ENCODE measurements at regions not wholly inside any gene's neighbourhood (a gene's known extent, or its start where the extent isn't known, plus 50 kb on each side); places are given as distances from the start of the nearest gene placed in this dataset.

- Histone ChIP-seq H3K4me1 (ENCODE audit: low read depth) (no peaks in the 10 kb centered on the region), H3K27ac (no peak overlapping the region), H3K4me3 (no peak overlapping the region), H3K36me3 (no peaks in the 10 kb centered on the region), H3K27me3 (no peaks in the 10 kb centered on the region), H3K9me3 (ENCODE audit: low read depth) (no peaks in the 10 kb centered on the region)
- no peak for TF ChIP-seq CTCF (IDR thresholded peaks at IDR 0.05; ENCODE audit: low read depth, low read length)
- DNase-seq (ENCODE audit: low read depth in 1 of 2, low spot score in 1 of 2): no peak
Observed at GRCh38 chr4:167775375-167775774, 317.0 kb upstream of the ANXA10 start.

- Histone ChIP-seq H3K27me3 (no peaks in the 10 kb centered on the region), H3K4me1 (ENCODE audit: low read depth) (peaks cover 4% of the 10 kb centered on the region), H3K36me3 (no peaks in the 10 kb centered on the region), H3K27ac (no peak overlapping the region), H3K4me3 (no peak overlapping the region), H3K9me3 (ENCODE audit: low read depth) (no peaks in the 10 kb centered on the region)
- TF ChIP-seq CTCF (IDR thresholded peaks at IDR 0.05; ENCODE audit: low read depth, low read length): no peak
- peak in 1 of 2 donors; percentile 14 for DNase-seq (ENCODE audit: low read depth in 1 of 2, low spot score in 1 of 2)
Observed at GRCh38 chr4:167779280-167779679, 313.1 kb upstream of the ANXA10 start.

- Histone ChIP-seq H3K4me1 (ENCODE audit: low read depth) (peaks cover 9% of the 10 kb centered on the region), H3K27me3 (no peaks in the 10 kb centered on the region), H3K9me3 (ENCODE audit: low read depth) (no peaks in the 10 kb centered on the region), H3K4me3 (no peak overlapping the region), H3K36me3 (no peaks in the 10 kb centered on the region), H3K27ac (no peak overlapping the region)
- no peak for TF ChIP-seq CTCF (IDR thresholded peaks at IDR 0.05; ENCODE audit: low read depth, low read length)
- peak in 1 of 2 donors; percentile 8 for DNase-seq (ENCODE audit: low read depth in 1 of 2, low spot score in 1 of 2)
Observed at GRCh38 chr4:167779864-167780263, 312.5 kb upstream of the ANXA10 start.

- DNase-seq (ENCODE audit: low read depth in 1 of 2, low spot score in 1 of 2): peak in 1 of 2 donors; percentile 47
- peaks cover 25% of the 10 kb centered on the region for H3K4me1 ChIP-seq (ENCODE audit: low read depth)
Observed at GRCh38 chr4:167784826-167785225, 307.5 kb upstream of the ANXA10 start.

GRCh38 chr4:167785523-167785922 is 306.8 kb upstream of the ANXA10 start:
- TF ChIP-seq CTCF (IDR thresholded peaks at IDR 0.05; ENCODE audit: low read depth, low read length): no peak
- H3K9me3 ChIP-seq (ENCODE audit: low read depth): no peaks in the 10 kb centered on the region
- no peaks in the 10 kb centered on the region for H3K27me3 ChIP-seq
- peak overlapping the region; percentile 82 for H3K27ac ChIP-seq
- H3K36me3 ChIP-seq: no peaks in the 10 kb centered on the region
- H3K4me3 ChIP-seq: no peak overlapping the region
- no peak for DNase-seq (ENCODE audit: low read depth in 1 of 2, low spot score in 1 of 2)
- peaks cover 25% of the 10 kb centered on the region for H3K4me1 ChIP-seq (ENCODE audit: low read depth)

More at GRCh38 chr4:167784826-167785225, 307.5 kb upstream of the ANXA10 start:
- Histone ChIP-seq H3K4me3 (no peak overlapping the region), H3K9me3 (ENCODE audit: low read depth) (no peaks in the 10 kb centered on the region), H3K27ac (peak overlapping the region; percentile 82), H3K27me3 (no peaks in the 10 kb centered on the region), H3K36me3 (no peaks in the 10 kb centered on the region)
- TF ChIP-seq CTCF (IDR thresholded peaks at IDR 0.05; ENCODE audit: low read depth, low read length): no peak

- TF ChIP-seq CTCF (IDR thresholded peaks at IDR 0.05; ENCODE audit: low read depth, low read length): no peak
- Histone ChIP-seq H3K4me1 (ENCODE audit: low read depth) (peaks cover 25% of the 10 kb centered on the region), H3K4me3 (no peak overlapping the region), H3K27me3 (no peaks in the 10 kb centered on the region), H3K9me3 (ENCODE audit: low read depth) (no peaks in the 10 kb centered on the region), H3K36me3 (no peaks in the 10 kb centered on the region), H3K27ac (no peak overlapping the region)
- no peak for DNase-seq (ENCODE audit: low read depth in 1 of 2, low spot score in 1 of 2)
Observed at GRCh38 chr4:167786504-167786903, 305.8 kb upstream of the ANXA10 start.

Data from cardiac muscle cell (in vitro differentiated cells and primary cell).